CD8-positive, alpha-beta memory T cell (primary cell): ENCODE measurements at regions not wholly inside any gene's neighbourhood (a gene's known extent, or its start where the extent isn't known, plus 50 kb on each side); places are given as distances from the start of the nearest gene placed in this dataset.

Source experiments
- CTCF ChIA-PET: fragments of 350-600 bp; sonication (Branson Sonifier 250); formaldehyde crosslinking; loops from one replicate; lab custom pipeline; 2021; ENCODE audit warnings: antibody characterized with exemption; lab: Charles Lee
- POLR2A ChIA-PET: fragments of 350-600 bp; sonication (Branson Sonifier 250); formaldehyde crosslinking; loops from one replicate; lab custom pipeline; 2021; ENCODE audit warnings: antibody characterized with exemption; lab: Charles Lee
- DNase-seq, 5 donors: peaks; one replicate each; pipeline versions ENCODE4 v3.0.0 to v3.0.0-alpha.2; 2020 to 2022; ENCODE audit warnings: mixed read lengths in 1 of 5
- H3K27ac ChIP-seq: one replicate; pipeline ENCODE4 v1.7.0; 2013; ENCODE audit warnings: low read depth, mild to moderate bottlenecking, low read length, moderate library complexity
- H3K27me3 ChIP-seq: 2 replicates; pipeline ENCODE4 v1.7.0; 2013; ENCODE audit warnings: low read length, mild to moderate bottlenecking; ENCODE audit not compliant: insufficient read depth, poor library complexity, severe bottlenecking
- H3K36me3 ChIP-seq: 2 replicates; pipeline ENCODE4 v1.7.0; 2013; ENCODE audit warnings: mild to moderate bottlenecking, low read length, moderate library complexity; ENCODE audit not compliant: insufficient read depth
- H3K4me1 ChIP-seq: 2 replicates; pipeline ENCODE4 v1.7.0; 2013; ENCODE audit warnings: mild to moderate bottlenecking, low read length, moderate library complexity; ENCODE audit not compliant: insufficient read depth
- H3K4me3 ChIP-seq: 2 replicates; pipeline ENCODE4 v1.7.0; 2013; ENCODE audit warnings: mild to moderate bottlenecking, low read length
- H3K9me3 ChIP-seq: 2 replicates; pipeline ENCODE4 v1.7.0; 2013; ENCODE audit warnings: mild to moderate bottlenecking, low read length
- H3K27ac Mint-ChIP-seq, 8 donors: one replicate each; pipeline ENCODE4 v1.8.0; 2020 to 2021; ENCODE audit warnings: mixed read lengths in 8 of 8, mild to moderate bottlenecking in 6 of 8, inconsistent platforms in 3 of 8, moderate library complexity in 3 of 8
- H3K27me3 Mint-ChIP-seq, 2 donors: one replicate each; pipeline ENCODE4 v1.8.0; 2020 to 2021; ENCODE audit warnings: mixed read lengths in 2 of 2, mild to moderate bottlenecking in 1 of 2, moderate library complexity in 1 of 2
- H3K36me3 Mint-ChIP-seq, 3 donors: one replicate each; pipeline ENCODE4 v1.8.0; 2020 to 2021; ENCODE audit warnings: mixed read lengths in 3 of 3, inconsistent platforms in 1 of 3, mild to moderate bottlenecking in 1 of 3
- H3K4me1 Mint-ChIP-seq, 3 donors: one replicate each; pipeline ENCODE4 v1.8.0; 2020 to 2021; ENCODE audit warnings: mixed read lengths in 3 of 3, inconsistent platforms in 1 of 3, mild to moderate bottlenecking in 1 of 3
- H3K4me3 Mint-ChIP-seq, 7 donors: one replicate each; pipeline ENCODE4 v1.8.0; 2020 to 2021; ENCODE audit warnings: mixed read lengths in 7 of 7, mild to moderate bottlenecking in 6 of 7, moderate library complexity in 4 of 7, inconsistent platforms in 2 of 7
- H3K9me3 Mint-ChIP-seq, 5 donors: one replicate each; pipeline ENCODE4 v1.8.0; 2020 to 2022; ENCODE audit warnings: mixed read lengths in 5 of 5, mild to moderate bottlenecking in 3 of 5, moderate library complexity in 2 of 5, inconsistent platforms in 1 of 5

DNA sequence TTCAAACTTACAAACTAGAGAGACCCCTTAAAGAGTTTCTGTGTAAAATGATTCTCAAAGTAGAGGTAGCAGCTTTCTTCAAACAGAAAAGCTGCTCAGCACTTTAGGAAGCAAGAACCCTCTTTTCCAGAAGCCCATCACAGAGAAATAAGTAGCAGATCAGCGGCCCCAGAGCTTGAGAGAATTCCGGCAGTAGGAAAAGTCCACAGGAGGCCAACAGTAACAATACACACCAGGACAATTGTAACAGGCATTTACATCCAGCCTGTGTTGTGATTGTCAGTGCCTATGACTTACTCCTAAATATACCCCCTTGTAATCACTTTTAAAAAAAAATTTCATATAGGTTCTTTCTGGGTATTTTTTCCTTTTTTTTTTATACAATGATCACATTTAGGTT lies 161.4 kb upstream of the ACVR2A start:
- peaks cover 0 to 4% (median 0%) of the 10 kb centered on the region in 5 donors for H3K9me3 Mint-ChIP-seq
- ChIA-PET CTCF (no interaction called here), POLR2A (no interaction called here)
- no peaks in the 10 kb centered on the region for H3K4me1 ChIP-seq
- H3K36me3 Mint-ChIP-seq: no peaks in the 10 kb centered on the region
- DNase-seq: no peak
- no peak overlapping the region for H3K27ac Mint-ChIP-seq
- no peak overlapping the region for H3K27ac ChIP-seq
- no peaks in the 10 kb centered on the region for H3K9me3 ChIP-seq
- no peaks in the 10 kb centered on the region for H3K36me3 ChIP-seq
- no peaks in the 10 kb centered on the region for H3K27me3 ChIP-seq
- H3K4me3 ChIP-seq: no peak overlapping the region
- no peaks in the 10 kb centered on the region for H3K4me1 Mint-ChIP-seq
- no peak overlapping the region for H3K4me3 Mint-ChIP-seq
- H3K27me3 Mint-ChIP-seq: no peaks in the 10 kb centered on the region

DNA sequence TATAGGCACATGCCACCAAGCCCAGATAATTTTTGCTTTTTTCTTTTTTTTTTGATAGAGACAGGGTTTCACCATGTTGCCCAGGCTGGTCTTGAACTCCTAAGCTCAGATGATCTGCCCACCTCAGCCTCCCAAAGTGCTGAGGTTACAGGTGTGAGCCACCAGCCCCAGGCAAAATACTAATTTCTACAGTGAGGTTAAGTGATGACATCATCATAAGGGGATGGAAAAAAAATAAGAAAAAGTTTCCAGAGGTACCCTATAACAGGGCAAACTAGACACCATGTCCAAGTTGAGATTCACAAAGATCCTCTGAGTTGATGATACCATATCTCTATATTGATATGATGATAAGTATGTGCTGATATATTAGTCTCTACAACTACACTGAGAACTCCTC lies 163.7 kb upstream of the ACVR2A start:
- POLR2A ChIA-PET: no interaction called here
- H3K36me3 ChIP-seq: no peaks in the 10 kb centered on the region

DNA sequence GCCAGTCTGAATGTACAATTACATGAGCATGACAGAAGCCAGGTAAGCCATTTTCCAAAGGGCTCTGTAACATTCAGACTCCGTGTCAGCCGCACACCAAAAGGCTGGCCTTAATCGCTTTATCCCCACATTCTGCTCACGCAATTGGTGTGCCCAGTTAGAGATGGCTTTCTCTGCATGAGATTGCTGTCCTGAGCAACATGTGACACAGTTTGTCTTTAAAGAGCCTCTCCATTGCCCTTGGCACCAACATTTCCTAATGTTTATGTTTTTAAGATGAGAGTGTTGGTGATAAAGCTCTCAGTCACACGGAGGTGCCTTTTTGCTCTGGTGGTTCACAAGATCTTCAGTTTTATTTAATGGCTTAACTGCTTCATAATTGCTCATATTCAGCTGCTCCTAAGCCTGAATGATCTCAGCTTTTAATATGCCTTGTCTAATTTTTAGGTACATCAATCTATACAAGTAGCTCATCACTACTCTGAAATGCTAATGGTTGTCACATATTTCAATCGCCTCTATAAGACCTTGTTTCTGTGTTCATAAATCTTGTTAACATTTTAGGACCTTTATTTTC lies 164.8 kb upstream of the ACVR2A start:
- Histone ChIP-seq H3K27me3 (no peaks in the 10 kb centered on the region), H3K36me3 (no peaks in the 10 kb centered on the region), H3K27ac (no peak overlapping the region), H3K4me3 (no peak overlapping the region), H3K9me3 (no peaks in the 10 kb centered on the region), H3K4me1 (no peaks in the 10 kb centered on the region)
- ChIA-PET CTCF (no interaction called here), POLR2A (no interaction called here)
- H3K4me3 Mint-ChIP-seq: no peak overlapping the region
- no peaks in the 10 kb centered on the region for H3K36me3 Mint-ChIP-seq
- peaks cover 0 to 2% (median 0%) of the 10 kb centered on the region in 5 donors for H3K9me3 Mint-ChIP-seq
- no peak for DNase-seq
- no peaks in the 10 kb centered on the region for H3K27me3 Mint-ChIP-seq
- no peaks in the 10 kb centered on the region for H3K4me1 Mint-ChIP-seq
- no peak overlapping the region for H3K27ac Mint-ChIP-seq

More for the DNA sequence above, 163.7 kb upstream of the ACVR2A start:
- Mint-ChIP-seq H3K27ac (no peak overlapping the region), H3K27me3 (no peaks in the 10 kb centered on the region), H3K4me1 (no peaks in the 10 kb centered on the region), H3K9me3 (peaks cover 0 to 4% (median 0%) of the 10 kb centered on the region in 5 donors), H3K4me3 (no peak overlapping the region), H3K36me3 (no peaks in the 10 kb centered on the region)
- H3K27me3 ChIP-seq: no peaks in the 10 kb centered on the region
- no peaks in the 10 kb centered on the region for H3K4me1 ChIP-seq
- DNase-seq: no peak
- CTCF ChIA-PET: no interaction called here
- no peak overlapping the region for H3K27ac ChIP-seq
- H3K9me3 ChIP-seq: no peaks in the 10 kb centered on the region
- H3K4me3 ChIP-seq: no peak overlapping the region

DNA sequence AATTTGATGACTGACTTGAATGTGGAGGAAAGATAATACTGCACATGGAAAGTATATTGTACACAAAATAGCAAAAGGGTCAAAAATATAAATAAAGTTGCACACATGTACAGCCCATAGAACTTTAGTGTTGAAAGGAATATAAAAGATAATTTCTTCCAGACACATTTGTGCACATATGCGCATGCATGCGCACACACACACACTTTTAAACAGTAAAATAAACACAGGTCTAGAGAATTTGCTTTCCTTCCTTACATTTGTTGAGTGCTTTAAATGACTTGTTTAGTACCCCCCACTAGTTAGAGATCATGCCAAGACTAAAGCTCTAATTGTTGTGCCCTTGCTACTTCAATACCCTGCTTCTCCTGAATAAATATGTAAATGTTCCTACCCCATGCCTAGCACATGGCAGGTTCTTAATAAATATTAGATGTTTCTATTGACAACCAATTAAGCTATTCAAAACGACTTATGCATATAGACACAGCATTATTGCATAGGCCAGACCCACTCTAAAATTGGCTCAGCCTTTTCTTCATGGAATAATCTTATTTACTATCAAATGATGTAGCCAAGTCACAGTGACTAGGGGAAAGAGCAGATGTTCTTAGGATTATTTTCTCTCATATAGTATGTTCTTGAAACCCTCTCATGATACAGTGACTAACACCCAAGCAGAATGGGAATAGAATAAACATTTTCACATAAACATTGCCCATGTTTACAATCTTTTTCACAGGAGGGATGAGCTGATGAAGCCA lies 165.5 kb upstream of the ACVR2A start:
- ChIA-PET CTCF (no interaction called here), POLR2A (no interaction called here)
- no peak overlapping the region for H3K4me3 Mint-ChIP-seq
- no peaks in the 10 kb centered on the region for H3K27me3 Mint-ChIP-seq
- no peaks in the 10 kb centered on the region for H3K27me3 ChIP-seq
- H3K4me1 Mint-ChIP-seq: no peaks in the 10 kb centered on the region
- no peaks in the 10 kb centered on the region for H3K9me3 ChIP-seq
- no peaks in the 10 kb centered on the region for H3K9me3 Mint-ChIP-seq
- DNase-seq: no peak
- H3K36me3 ChIP-seq: no peaks in the 10 kb centered on the region
- H3K36me3 Mint-ChIP-seq: no peaks in the 10 kb centered on the region
- no peak overlapping the region for H3K4me3 ChIP-seq
- H3K27ac ChIP-seq: no peak overlapping the region
- no peaks in the 10 kb centered on the region for H3K4me1 ChIP-seq
- no peak overlapping the region for H3K27ac Mint-ChIP-seq

- no peak for DNase-seq
- H3K27ac Mint-ChIP-seq: peak overlapping the region in 1 of 8 donors; percentile 32
- H3K36me3 ChIP-seq: no peaks in the 10 kb centered on the region
- H3K4me1 Mint-ChIP-seq: peaks cover 18 to 27% (median 20%) of the 10 kb centered on the region in 3 donors
- H3K9me3 Mint-ChIP-seq: no peaks in the 10 kb centered on the region
- H3K4me1 ChIP-seq: peaks cover 18% of the 10 kb centered on the region
- H3K4me3 ChIP-seq: no peak overlapping the region
- peaks cover 0 to 4% of the 10 kb centered on the region in 2 donors for H3K27me3 Mint-ChIP-seq
- H3K27me3 ChIP-seq: no peaks in the 10 kb centered on the region
- H3K9me3 ChIP-seq: no peaks in the 10 kb centered on the region
- POLR2A ChIA-PET: no interaction called here
- no peak overlapping the region for H3K27ac ChIP-seq
- CTCF ChIA-PET: interaction anchor here (1.0 kb wide), 1 partner anchor 10 kb away, joined by 3 read pairs; no protein-coding TSS in a partner anchor
- H3K36me3 Mint-ChIP-seq: no peaks in the 10 kb centered on the region
- H3K4me3 Mint-ChIP-seq: no peak overlapping the region
These were observed 179.7 kb upstream of the ACVR2A start for GRCh38 chr2:147665105-147665504.

DNA sequence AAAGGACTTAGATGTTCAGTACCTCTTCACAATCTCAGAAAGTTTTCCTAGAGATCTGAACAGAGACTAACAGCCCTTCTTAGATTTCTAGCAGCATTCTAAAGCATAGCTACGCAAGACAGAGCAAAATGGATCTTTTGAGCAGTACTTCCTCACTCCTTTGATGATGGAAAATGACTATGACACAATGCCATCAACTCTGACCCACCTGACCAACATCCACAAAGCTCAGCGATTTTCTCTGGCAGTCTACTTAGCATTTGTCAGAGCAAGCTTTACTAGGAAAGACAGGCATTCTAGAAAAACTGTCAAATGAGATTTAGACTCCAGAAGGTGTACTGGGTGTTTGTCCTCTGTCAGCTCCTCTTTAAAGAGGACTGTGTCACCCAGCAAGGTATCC lies 180.9 kb upstream of the ACVR2A start:
- Mint-ChIP-seq H3K27me3 (peaks cover 2 to 4% of the 10 kb centered on the region in 2 donors), H3K36me3 (no peaks in the 10 kb centered on the region), H3K9me3 (no peaks in the 10 kb centered on the region), H3K27ac (peak overlapping the region in 7 of 8 donors; percentile 11 to 95 (median 80)), H3K4me3 (peak overlapping the region; percentile 43 to 86 (median 72)), H3K4me1 (peaks cover 18 to 27% (median 20%) of the 10 kb centered on the region in 3 donors)
- Histone ChIP-seq H3K9me3 (no peaks in the 10 kb centered on the region), H3K4me1 (peaks cover 18% of the 10 kb centered on the region), H3K27me3 (no peaks in the 10 kb centered on the region), H3K27ac (no peak overlapping the region), H3K36me3 (no peaks in the 10 kb centered on the region), H3K4me3 (peak overlapping the region; percentile 26)
- no peak for DNase-seq
- ChIA-PET CTCF (no interaction called here), POLR2A (no interaction called here)

DNA sequence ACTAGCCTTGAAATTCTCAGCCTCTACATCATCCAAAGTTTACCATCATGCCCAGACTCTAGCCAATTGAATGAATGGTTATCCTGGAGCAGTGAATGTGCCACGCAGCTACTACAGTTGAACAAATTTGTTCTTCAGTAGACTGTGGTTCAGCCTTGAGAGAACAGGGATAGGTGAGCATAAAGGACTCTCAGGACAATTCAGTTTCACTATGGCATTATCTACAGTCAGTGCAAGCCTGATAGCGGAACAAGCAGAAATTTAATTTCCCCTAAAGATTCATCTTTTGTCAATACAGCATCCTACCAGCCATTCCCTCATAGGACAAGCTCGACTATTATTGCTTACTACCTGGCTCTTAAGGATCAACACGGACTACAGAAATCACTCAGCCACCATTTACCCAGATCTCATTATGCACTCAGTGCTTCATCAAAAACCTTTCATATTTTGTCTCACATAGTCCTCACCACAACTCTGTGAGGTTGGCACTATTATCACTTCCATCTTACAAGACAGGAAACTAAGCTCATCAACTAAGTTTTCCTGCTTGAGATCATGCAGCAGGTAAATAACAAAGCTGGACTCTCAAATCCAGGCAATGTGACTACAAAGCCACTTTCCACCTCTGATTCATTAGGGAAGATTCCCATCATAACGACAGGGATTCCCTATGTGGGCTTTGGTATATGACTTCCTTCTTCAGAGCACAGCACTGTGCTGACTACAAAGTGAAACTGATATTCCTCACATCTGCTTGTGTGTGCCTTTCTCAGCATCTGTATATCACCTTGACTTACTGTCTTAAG lies 181.5 kb upstream of the ACVR2A start:
- H3K27ac Mint-ChIP-seq: peak overlapping the region; percentile 11 to 95 (median 78)
- no peaks in the 10 kb centered on the region for H3K9me3 Mint-ChIP-seq
- ChIA-PET POLR2A (no interaction called here), CTCF (no interaction called here)
- no peaks in the 10 kb centered on the region for H3K27me3 ChIP-seq
- peak overlapping the region; percentile 26 for H3K4me3 ChIP-seq
- DNase-seq: peak in 2 of 5 donors; percentile 29 to 33
- H3K4me3 Mint-ChIP-seq: peak overlapping the region; percentile 43 to 86 (median 72)
- H3K4me1 Mint-ChIP-seq: peaks cover 18 to 27% (median 20%) of the 10 kb centered on the region in 3 donors
- H3K27ac ChIP-seq: no peak overlapping the region
- no peaks in the 10 kb centered on the region for H3K36me3 Mint-ChIP-seq
- H3K9me3 ChIP-seq: no peaks in the 10 kb centered on the region
- no peaks in the 10 kb centered on the region for H3K36me3 ChIP-seq
- H3K27me3 Mint-ChIP-seq: peaks cover 4 to 5% of the 10 kb centered on the region in 2 donors
- H3K4me1 ChIP-seq: peaks cover 18% of the 10 kb centered on the region

GRCh38 chr2:147662221-147662620 lies 182.6 kb upstream of the ACVR2A start:
- ChIA-PET CTCF (no interaction called here), POLR2A (no interaction called here)
- H3K4me3 Mint-ChIP-seq: no peak overlapping the region
- Histone ChIP-seq H3K27me3 (no peaks in the 10 kb centered on the region), H3K27ac (no peak overlapping the region), H3K9me3 (no peaks in the 10 kb centered on the region), H3K4me3 (no peak overlapping the region), H3K36me3 (no peaks in the 10 kb centered on the region), H3K4me1 (peaks cover 18% of the 10 kb centered on the region)
- peaks cover 4 to 5% of the 10 kb centered on the region in 2 donors for H3K27me3 Mint-ChIP-seq
- peak overlapping the region in 2 of 8 donors; percentile 72 to 76 for H3K27ac Mint-ChIP-seq
- peaks cover 18 to 27% (median 20%) of the 10 kb centered on the region in 3 donors for H3K4me1 Mint-ChIP-seq
- no peaks in the 10 kb centered on the region for H3K9me3 Mint-ChIP-seq
- no peak for DNase-seq
- H3K36me3 Mint-ChIP-seq: no peaks in the 10 kb centered on the region
